SK-N-SH (cell line): ENCODE measurements at regions not wholly inside any gene's neighbourhood (a gene's known extent, or its start where the extent isn't known, plus 50 kb on each side); places are given as distances from the start of the nearest gene placed in this dataset.

Experiments
- CTCF ChIA-PET: fragments of 300-600, 350-600 bp; formaldehyde crosslinking; extraction: SDS; loops from one replicate; lab custom pipeline; 2021; lab: Yijun Ruan, JAX
- POLR2A ChIA-PET: fragments of 350-600 bp; sonication (Branson Sonifier 250); formaldehyde crosslinking; extraction: SDS; loops from one replicate; lab custom pipeline; 2020; ENCODE audit warnings: antibody characterized with exemption, inconsistent platforms; lab: Yijun Ruan, JAX
- DNase-seq: peaks from one replicate; pipeline ENCODE4 v3.0.0; 2012
- H2AFZ ChIP-seq: fragments of 200-600 bp; sonication (generic); 2 replicates; pipeline ENCODE4 v1.8.1; 2016; ENCODE audit warnings: antibody characterized with exemption, mild to moderate bottlenecking, low read depth
- H3F3A ChIP-seq: fragments of 200-600 bp; sonication (generic); replicated peaks from 2 replicates; pipeline ENCODE3; 2016; ENCODE audit warnings: antibody characterized with exemption, mild to moderate bottlenecking; ENCODE audit not compliant: insufficient read depth
- H3K27ac ChIP-seq, 2 experiments: fragments of 200-500 bp in 1 of 2; fragments of 200-600 bp in 1 of 2; sonication (Bioruptor generic) in 1 of 2; sonication (generic), shearing (Covaris generic) in 1 of 2; 2 replicates each; pipeline versions ENCODE4 v1.5.1 to v1.6.1; 2014 to 2016; ENCODE audit warnings: low read depth in 2 of 2, inconsistent platforms in 1 of 2, low read length in 1 of 2, mild to moderate bottlenecking in 1 of 2, mixed read lengths in 1 of 2
- H3K27me3 ChIP-seq: fragments of 200-600 bp; sonication (generic), shearing (Covaris generic); 2 replicates; pipeline ENCODE4 v1.6.1; 2016; ENCODE audit warnings: mixed run types; ENCODE audit not compliant: insufficient read depth
- H3K36me3 ChIP-seq, 2 experiments: fragments of 200-500 bp in 1 of 2; fragments of 200-600 bp in 1 of 2; sonication (Bioruptor generic) in 1 of 2; sonication (generic) in 1 of 2; replicated peaks in 1 of 2; 2 replicates each; pipeline versions ENCODE3 to v1.5.1; 2014 to 2016; ENCODE audit warnings: low read length in 1 of 2, mild to moderate bottlenecking in 1 of 2; ENCODE audit not compliant: insufficient read depth in 2 of 2, control insufficient read depth in 1 of 2
- H3K4me1 ChIP-seq, 2 experiments: fragments of 200-500 bp in 1 of 2; fragments of 200-600 bp in 1 of 2; sonication (Bioruptor generic) in 1 of 2; sonication (generic), shearing (Covaris generic) in 1 of 2; 2 replicates each; pipeline versions ENCODE4 v1.5.1 to v1.6.1; 2014 to 2016; ENCODE audit warnings: low read depth in 1 of 2, low read length in 1 of 2, mixed run types in 1 of 2; ENCODE audit not compliant: insufficient read depth in 2 of 2, control insufficient read depth in 1 of 2
- H3K4me2 ChIP-seq: fragments of 200-600 bp; sonication (generic), shearing (Covaris generic); 2 replicates; pipeline ENCODE4 v1.6.1; 2017; ENCODE audit warnings: mixed run types
- H3K4me3 ChIP-seq, 2 experiments: fragments of 200-500 bp in 1 of 2; fragments of 200-600 bp in 1 of 2; sonication (Bioruptor generic) in 1 of 2; sonication (generic), shearing (Covaris generic) in 1 of 2; 2 replicates each; pipeline versions ENCODE4 v1.5.1 to v1.8.1; 2014 to 2016; ENCODE audit warnings: low read depth in 2 of 2, inconsistent platforms in 1 of 2, low read length in 1 of 2, mild to moderate bottlenecking in 1 of 2, mixed read lengths in 1 of 2, moderate library complexity in 1 of 2
- H3K79me2 ChIP-seq: fragments of 200-600 bp; sonication (generic); 2 replicates; pipeline ENCODE4 v1.8.1; 2017; ENCODE audit warnings: mild to moderate bottlenecking; ENCODE audit not compliant: insufficient read depth
- H3K9ac ChIP-seq: fragments of 200-600 bp; sonication (generic); 2 replicates; pipeline ENCODE4 v1.6.1; 2017; ENCODE audit warnings: mixed run types
- H3K9me2 ChIP-seq: fragments of 200-600 bp; sonication (generic); 2 replicates; pipeline ENCODE4 v1.6.1; 2017; ENCODE audit warnings: mixed run types
- H3K9me3 ChIP-seq: fragments of 200-600 bp; sonication (generic); 2 replicates; pipeline ENCODE4 v1.6.1; 2017; ENCODE audit warnings: mixed run types, mild to moderate bottlenecking, moderate library complexity
- H4K20me1 ChIP-seq: fragments of 200-600 bp; sonication (generic); 2 replicates; pipeline ENCODE4 v1.6.1; 2017; ENCODE audit warnings: mild to moderate bottlenecking, mixed run types; ENCODE audit not compliant: insufficient read depth
- CTCF ChIP-seq: fragments of 200-600 bp; sonication (generic); IDR thresholded peaks from 2 replicates; pipeline ENCODE4 v1.6.1; 2017; ENCODE audit warnings: antibody characterized with exemption, mild to moderate bottlenecking, moderate library complexity
- ELF1 ChIP-seq: IDR thresholded peaks from 2 replicates; pipeline ENCODE4 v1.4.0; 2012
- EP300 ChIP-seq, 2 experiments: IDR thresholded peaks; 2 replicates each; pipeline versions ENCODE4 v1.4.0 to v1.6.1; 2012; ENCODE audit warnings: borderline replicate concordance in 1 of 2, low read depth in 1 of 2, low read length in 1 of 2
- EZH2phosphoT487 ChIP-seq: fragments of 200-600 bp; sonication (generic); IDR thresholded peaks from 2 replicates; pipeline ENCODE4 v1.6.1; 2017; ENCODE audit warnings: low read depth, mixed run types, mild to moderate bottlenecking, antibody characterized with exemption, moderate library complexity, borderline replicate concordance
- FOSL2 ChIP-seq: IDR thresholded peaks from 2 replicates; pipeline ENCODE4 v1.4.0; 2012; ENCODE audit warnings: low read depth, mild to moderate bottlenecking, moderate library complexity, borderline replicate concordance
- FOXJ3 ChIP-seq: sonication (generic); formaldehyde crosslinking; IDR thresholded peaks from 2 replicates; pipeline ENCODE4 v1.5.1; 2020; ENCODE audit warnings: mild to moderate bottlenecking, missing genetic modification reagents
- GATA2 ChIP-seq: sonication (generic); formaldehyde crosslinking; IDR thresholded peaks from 2 replicates; pipeline ENCODE4 v1.5.0; 2020; ENCODE audit warnings: mild to moderate bottlenecking, missing genetic modification reagents
- IRF3 ChIP-seq: fragments of 150-350 bp; IDR thresholded peaks from 2 replicates; pipeline ENCODE4 v1.6.1; 2016; ENCODE audit warnings: mild to moderate bottlenecking, low read depth, low read length
- JUND ChIP-seq: IDR thresholded peaks from 2 replicates; pipeline ENCODE4 v1.4.0; 2012
- MAX ChIP-seq: IDR thresholded peaks from 2 replicates; pipeline ENCODE4 v1.4.0; 2012; ENCODE audit warnings: low read depth
- MEF2A ChIP-seq: IDR thresholded peaks from 2 replicates; pipeline ENCODE4 v1.4.0; 2012; ENCODE audit warnings: low read depth, borderline replicate concordance
- MXI1 ChIP-seq: IDR thresholded peaks from 2 replicates; pipeline ENCODE4 v1.6.1; 2012; ENCODE audit warnings: mild to moderate bottlenecking, low read depth, low read length, improper control_type of control experiment
- NRF1 ChIP-seq: IDR thresholded peaks from 2 replicates; pipeline ENCODE4 v1.6.1; 2012; ENCODE audit warnings: low read depth, mild to moderate bottlenecking, low read length
- RAD21 ChIP-seq: IDR thresholded peaks from 2 replicates; pipeline ENCODE4 v1.6.1; 2012; ENCODE audit warnings: mild to moderate bottlenecking, low read length
- RCOR1 ChIP-seq: fragments of 150-350 bp; IDR thresholded peaks from 2 replicates; pipeline ENCODE4 v1.6.1; 2017; ENCODE audit warnings: antibody characterized with exemption, low read length
- REST ChIP-seq: IDR thresholded peaks from 2 replicates; pipeline ENCODE4 v1.6.1; 2012; ENCODE audit warnings: mild to moderate bottlenecking, low read depth, low read length, moderate library complexity
- RFX5 ChIP-seq: IDR thresholded peaks from 2 replicates; pipeline ENCODE4 v1.6.1; 2012; ENCODE audit warnings: mild to moderate bottlenecking, improper control_type of control experiment, low read length
- RXRA ChIP-seq: IDR thresholded peaks from 2 replicates; pipeline ENCODE4 v1.4.0; 2012; ENCODE audit warnings: low read depth, mild to moderate bottlenecking, borderline replicate concordance
- SIN3A ChIP-seq: IDR thresholded peaks from 2 replicates; pipeline ENCODE4 v1.6.1; 2012; ENCODE audit warnings: low read depth, mild to moderate bottlenecking, low read length, moderate library complexity, borderline replicate concordance
- SMC3 ChIP-seq: IDR thresholded peaks from 2 replicates; pipeline ENCODE4 v1.6.1; 2012; ENCODE audit warnings: low read depth, low read length, improper control_type of control experiment
- TAF1 ChIP-seq: IDR thresholded peaks from 2 replicates; pipeline ENCODE4 v1.6.1; 2012; ENCODE audit warnings: low read depth, mild to moderate bottlenecking, low read length, moderate library complexity, borderline replicate concordance
- TCF12 ChIP-seq: IDR thresholded peaks from 2 replicates; pipeline ENCODE4 v1.4.0; 2012
- USF2 ChIP-seq: fragments of 150-350 bp; IDR thresholded peaks from 2 replicates; pipeline ENCODE4 v1.6.1; 2017; ENCODE audit warnings: antibody characterized with exemption, low read length, low read depth, borderline replicate concordance
- ZBTB33 ChIP-seq: IDR thresholded peaks from 2 replicates; pipeline ENCODE4 v1.4.0; 2012; ENCODE audit warnings: low read depth, borderline replicate concordance
- WGBS: methylation state at CpG from one replicate; pipeline ENCODE4 v1.1.6; 2017; ENCODE audit warnings: low lambda C conversion rate; 5-methylcytosine and 5-hydroxymethylcytosine counted together

- TF ChIP-seq REST: no peak
- TF ChIP-seq MEF2A: no peak
- no peak for TF ChIP-seq NRF1
- TF ChIP-seq RAD21: no peak
- TF ChIP-seq USF2: no peak
- no peak for TF ChIP-seq RCOR1
- no peak for TF ChIP-seq EZH2phosphoT487
- TF ChIP-seq, all 33 proteins: peak for 0
These were observed 154.7 kb upstream of the TSC22D1 start (continued) for GRCh38 chr13:44730851-44731250.

- Histone ChIP-seq H4K20me1 (no peaks in the 10 kb centered on the region), H3K27me3 (no peaks in the 10 kb centered on the region), H3K27ac (no peak overlapping the region), H3K4me2 (no peak overlapping the region), H3K36me3 (no peaks in the 10 kb centered on the region), H3K9me2 (no peaks in the 10 kb centered on the region), H3K4me1 (peaks cover 11 to 12% of the 10 kb centered on the region in 2 experiments; a peak in 2 of 4 replicates), H2AFZ (no peak overlapping the region), H3K4me3 (no peak overlapping the region), H3K9me3 (no peaks in the 10 kb centered on the region), H3F3A (no peaks in the 10 kb centered on the region), H3K9ac (no peak overlapping the region), H3K79me2 (no peaks in the 10 kb centered on the region)
- ChIA-PET CTCF (interaction anchor here (1.4 kb wide), 1 partner anchor 30 kb away, joined by 3 read pairs; no protein-coding TSS in a partner anchor), POLR2A (no interaction called here)
- TF ChIP-seq RFX5 (no peak), SMC3 (no peak), EZH2phosphoT487 (no peak), IRF3 (no peak), MAX (no peak), FOXJ3 (CRISPR knock-in tag) (no peak), JUND (no peak), TCF12 (no peak), CTCF (no peak), TAF1 (no peak), EP300 (IDR thresholded peaks at IDR 0.05; ENCODE audit: borderline replicate concordance in 1 of 2, low read depth in 1 of 2, low read length in 1 of 2) (no peak), GATA2 (CRISPR knock-in tag) (no peak), ZBTB33 (no peak), ELF1 (no peak), FOSL2 (no peak), SIN3A (no peak), MEF2A (no peak), RXRA (no peak), MXI1 (no peak)
- DNase-seq: no peak
- 96% methylated on average over 15 of the region's 15 CpGs for WGBS
These were observed 154.0 kb upstream of the TSC22D1 start for GRCh38 chr13:44730099-44730498.
